ENCODE measurements at regions not wholly inside any gene's neighbourhood (a gene's known extent, or its start where the extent isn't known, plus 50 kb on each side); places are given as distances from the start of the nearest gene placed in this dataset.

- H3K4me3 ChIP-seq: no peak overlapping the region
- TF ChIP-seq POLR2A (IDR thresholded peaks at IDR 0.05) (no peak), EP300 (IDR thresholded peaks at IDR 0.05) (no peak), CTCF (IDR thresholded peaks at IDR 0.05) (no peak)
- no peak overlapping the region for H3K27ac ChIP-seq
- 89 to 94% methylated on average over 5 of the region's 5 CpGs for WGBS, 2 donors
- no peak for DNase-seq (ENCODE audit: low spot score in 2 of 2)
- no peaks in the 10 kb centered on the region for H3K4me1 ChIP-seq
- no peaks in the 10 kb centered on the region for H3K36me3 ChIP-seq
- H3K9me3 ChIP-seq: peaks cover 0 to 6% (median 0%) of the 10 kb centered on the region in 4 donors
- H3K27me3 ChIP-seq: no peaks in the 10 kb centered on the region
Measured at GRCh38 chr6:76803038-76803580, 660.2 kb downstream of the HTR1B start.

- H3K27ac ChIP-seq: no peak overlapping the region
- H3K4me1 ChIP-seq: no peaks in the 10 kb centered on the region
- H3K4me3 ChIP-seq: no peak overlapping the region
- no peaks in the 10 kb centered on the region for H3K36me3 ChIP-seq
- no peaks in the 10 kb centered on the region for H3K27me3 ChIP-seq
- DNase-seq (ENCODE audit: low spot score in 2 of 2): no peak
- no peaks in the 10 kb centered on the region for H3K9me3 ChIP-seq
- 83 to 86% methylated on average over 1 of the region's 1 CpG for WGBS, 2 donors
- TF ChIP-seq EP300 (IDR thresholded peaks at IDR 0.05) (no peak), POLR2A (IDR thresholded peaks at IDR 0.05) (no peak), CTCF (IDR thresholded peaks at IDR 0.05) (no peak)
Measured at GRCh38 chr6:76792394-76792793, 670.9 kb downstream of the HTR1B start.

- TF ChIP-seq EP300 (IDR thresholded peaks at IDR 0.05): no peak
- TF ChIP-seq CTCF (IDR thresholded peaks at IDR 0.05): no peak
- TF ChIP-seq POLR2A (IDR thresholded peaks at IDR 0.05): no peak
- H3K36me3 ChIP-seq: no peaks in the 10 kb centered on the region
Measured at GRCh38 chr6:76790881-76791280, 672.4 kb downstream of the HTR1B start.

GRCh38 chr6:76790045-76790796, 673.1 kb downstream of the HTR1B start:
- TF ChIP-seq POLR2A (IDR thresholded peaks at IDR 0.05) (no peak), EP300 (IDR thresholded peaks at IDR 0.05) (no peak), CTCF (IDR thresholded peaks at IDR 0.05) (no peak)
- WGBS, 2 donors: 80 to 84% methylated on average over 4 of the region's 4 CpGs
- H3K27ac ChIP-seq: no peak overlapping the region
- no peak overlapping the region for H3K4me3 ChIP-seq
- no peaks in the 10 kb centered on the region for H3K9me3 ChIP-seq
- no peaks in the 10 kb centered on the region for H3K4me1 ChIP-seq
- H3K36me3 ChIP-seq: no peaks in the 10 kb centered on the region
- DNase-seq (ENCODE audit: low spot score in 2 of 2): no peak
- no peaks in the 10 kb centered on the region for H3K27me3 ChIP-seq

More at GRCh38 chr6:76790881-76791280, 672.4 kb downstream of the HTR1B start:
- H3K27me3 ChIP-seq: no peaks in the 10 kb centered on the region
- no peak for DNase-seq (ENCODE audit: low spot score in 2 of 2)
- no peaks in the 10 kb centered on the region for H3K9me3 ChIP-seq
- no peak overlapping the region for H3K27ac ChIP-seq
- no peaks in the 10 kb centered on the region for H3K4me1 ChIP-seq
- H3K4me3 ChIP-seq: no peak overlapping the region

GRCh38 chr6:76789580-76789979, 673.7 kb downstream of the HTR1B start:
- H3K27me3 ChIP-seq: no peaks in the 10 kb centered on the region
- H3K9me3 ChIP-seq: no peaks in the 10 kb centered on the region
- no peaks in the 10 kb centered on the region for H3K4me1 ChIP-seq
- no peak for DNase-seq (ENCODE audit: low spot score in 2 of 2)
- no peak for TF ChIP-seq CTCF (IDR thresholded peaks at IDR 0.05)
- TF ChIP-seq EP300 (IDR thresholded peaks at IDR 0.05): no peak
- no peak for TF ChIP-seq POLR2A (IDR thresholded peaks at IDR 0.05)
- H3K27ac ChIP-seq: no peak overlapping the region
- no peak overlapping the region for H3K4me3 ChIP-seq
- WGBS, 2 donors: 76 to 92% methylated on average over 3 of the region's 3 CpGs
- H3K36me3 ChIP-seq: no peaks in the 10 kb centered on the region
